Loucy (cell line): ENCODE measurements at regions not wholly inside any gene's neighbourhood (a gene's known extent, or its start where the extent isn't known, plus 50 kb on each side); places are given as distances from the start of the nearest gene placed in this dataset.

Source experiments
- EZH2phosphoT487 ChIP-seq: fragments of 200-600 bp; IDR thresholded peaks from 2 replicates; pipeline ENCODE4 v1.6.1; 2018; ENCODE audit warnings: antibody characterized with exemption, mild to moderate bottlenecking, moderate library complexity, borderline replicate concordance
- TF ChIP-seq, protein P1 (sequence below): fragments of 200-600 bp; sonication (generic); conservative IDR thresholded peaks from 2 replicates; pipeline ENCODE4 v1.5.1; 2014; ENCODE audit warnings: mild to moderate bottlenecking, antibody characterized with exemption, low read length

DNA sequence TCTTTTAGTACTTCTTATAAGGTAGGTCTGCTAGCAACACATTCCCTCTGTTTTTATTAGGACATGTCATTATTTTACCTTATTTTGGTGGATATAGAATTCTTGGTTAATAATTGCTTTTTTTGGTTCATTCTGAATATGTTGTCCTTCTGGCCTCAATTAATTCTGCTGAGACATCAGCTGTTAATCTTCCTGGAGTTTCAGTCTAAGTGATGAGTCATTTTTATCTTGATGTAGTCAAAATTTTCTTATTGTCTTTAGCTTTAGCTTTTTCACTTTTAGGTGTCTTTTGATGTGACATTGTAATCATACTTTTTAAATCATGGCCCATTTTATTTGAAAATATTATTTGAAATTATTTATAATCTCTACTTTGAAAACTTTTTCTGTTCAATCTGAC is 104.9 kb upstream of the PMCH start:
- TF ChIP-seq, protein P1, sequence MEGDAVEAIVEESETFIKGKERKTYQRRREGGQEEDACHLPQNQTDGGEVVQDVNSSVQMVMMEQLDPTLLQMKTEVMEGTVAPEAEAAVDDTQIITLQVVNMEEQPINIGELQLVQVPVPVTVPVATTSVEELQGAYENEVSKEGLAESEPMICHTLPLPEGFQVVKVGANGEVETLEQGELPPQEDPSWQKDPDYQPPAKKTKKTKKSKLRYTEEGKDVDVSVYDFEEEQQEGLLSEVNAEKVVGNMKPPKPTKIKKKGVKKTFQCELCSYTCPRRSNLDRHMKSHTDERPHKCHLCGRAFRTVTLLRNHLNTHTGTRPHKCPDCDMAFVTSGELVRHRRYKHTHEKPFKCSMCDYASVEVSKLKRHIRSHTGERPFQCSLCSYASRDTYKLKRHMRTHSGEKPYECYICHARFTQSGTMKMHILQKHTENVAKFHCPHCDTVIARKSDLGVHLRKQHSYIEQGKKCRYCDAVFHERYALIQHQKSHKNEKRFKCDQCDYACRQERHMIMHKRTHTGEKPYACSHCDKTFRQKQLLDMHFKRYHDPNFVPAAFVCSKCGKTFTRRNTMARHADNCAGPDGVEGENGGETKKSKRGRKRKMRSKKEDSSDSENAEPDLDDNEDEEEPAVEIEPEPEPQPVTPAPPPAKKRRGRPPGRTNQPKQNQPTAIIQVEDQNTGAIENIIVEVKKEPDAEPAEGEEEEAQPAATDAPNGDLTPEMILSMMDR, result no peak
- no peak for TF ChIP-seq EZH2phosphoT487
